Activated CD4-positive, alpha-beta T cell treated with anti-CD3 and anti-CD28 coated beads, Interleukin-2, Interleukin-4, amounts not matched to agents 100 ng/mL and 50 ng/mL, durations not matched to agents 16 hours and 8 hours (primary cell): ENCODE measurements at regions not wholly inside any gene's neighbourhood (a gene's known extent, or its start where the extent isn't known, plus 50 kb on each side); places are given as distances from the start of the nearest gene placed in this dataset.
"Not testable (repeated sequence)": the region's sequence is repeated elsewhere in the genome, so short reads cannot be mapped to it uniquely, and the experiment has no call there.

Source experiments
- DNase-seq: peaks from one replicate; pipeline ENCODE4 v3.0.0-alpha.2; 2020; ENCODE audit warnings: low spot score

GRCh38 chr9:85077944-85078343 is 408.4 kb downstream of the NTRK2 start:
- no peak for DNase-seq

GRCh38 chr9:85077146-85077545 is 407.6 kb downstream of the NTRK2 start:
- not testable (repeated sequence) for DNase-seq
